IMR-90 (cell line): ENCODE measurements at regions not wholly inside any gene's neighbourhood (a gene's known extent, or its start where the extent isn't known, plus 50 kb on each side); places are given as distances from the start of the nearest gene placed in this dataset.

Experiments
- ATAC-seq: fragments of 200-7000 bp; cut with Tn5 transposase; 2 replicates; pipeline ENCODE4 v1.9.1; 2020; ENCODE audit warnings: low read depth, mild to moderate bottlenecking, moderate library complexity
- BruUV-seq: library from RNA; stranded (reverse); fragments of 400-500 nt; replicated peaks from 2 replicates; lab custom pipeline; 2021; lab: Mats Ljungman, UMichigan
- CTCF ChIA-PET: fragments of 300-600 bp; formaldehyde crosslinking; extraction: SDS; loops from one replicate; lab custom pipeline; 2021; ENCODE audit warnings: antibody characterized with exemption; lab: Yijun Ruan, JAX
- POLR2A ChIA-PET: fragments of 300-600 bp; sonication (Branson Sonifier 250); formaldehyde crosslinking; loops from one replicate; lab custom pipeline; 2022; ENCODE audit warnings: antibody characterized with exemption; ENCODE audit not compliant: unreplicated experiment; lab: Charles Lee
- DNase-seq: peaks from one replicate; pipeline ENCODE4 v3.0.0; 2013
- H2AFZ ChIP-seq: replicated peaks from 2 replicates; pipeline ENCODE3; 2013; ENCODE audit warnings: low read length, mild to moderate bottlenecking; ENCODE audit not compliant: poor library complexity
- H2AK5ac ChIP-seq: 2 replicates; pipeline ENCODE4 v1.6.1; 2013; ENCODE audit warnings: low read depth, low read length, inconsistent platforms
- H2AK9ac ChIP-seq: replicated peaks from 2 replicates; pipeline ENCODE3; 2013; ENCODE audit warnings: mild to moderate bottlenecking, low read depth, low read length, moderate library complexity; ENCODE audit not compliant: poor library complexity
- H2BK120ac ChIP-seq: 2 replicates; pipeline ENCODE4 v1.6.1; 2013; ENCODE audit warnings: low read depth, low read length, inconsistent platforms
- H2BK15ac ChIP-seq: 3 replicates; pipeline ENCODE4 v1.6.1; 2013; ENCODE audit warnings: low read depth, low read length, inconsistent platforms
- H2BK20ac ChIP-seq: 2 replicates; pipeline ENCODE4 v1.6.1; 2013; ENCODE audit warnings: low read depth, mild to moderate bottlenecking, inconsistent platforms, low read length, moderate library complexity
- H2BK5ac ChIP-seq: 2 replicates; pipeline ENCODE4 v1.6.1; 2013; ENCODE audit warnings: mild to moderate bottlenecking, low read depth, low read length, inconsistent platforms; ENCODE audit not compliant: poor library complexity, severe bottlenecking
- H3K14ac ChIP-seq: replicated peaks from 2 replicates; pipeline ENCODE4 v1.6.1; 2013; ENCODE audit warnings: low read depth, low read length, inconsistent platforms
- H3K18ac ChIP-seq: 2 replicates; pipeline ENCODE4 v1.6.1; 2013; ENCODE audit warnings: low read depth, low read length, control low read depth
- H3K23ac ChIP-seq: 2 replicates; pipeline ENCODE4 v1.6.1; 2013; ENCODE audit warnings: low read depth, low read length, inconsistent platforms
- H3K27ac ChIP-seq: 2 replicates; pipeline ENCODE4 v1.5.1; 2013; ENCODE audit warnings: mild to moderate bottlenecking, control low read depth, low read length; ENCODE audit not compliant: insufficient read depth
- H3K27me3 ChIP-seq: 2 replicates; pipeline ENCODE4 v1.6.1; 2013; ENCODE audit warnings: low read length; ENCODE audit not compliant: control insufficient read depth, insufficient read depth
- H3K36me3 ChIP-seq: 2 replicates; pipeline ENCODE4 v1.6.1; 2013; ENCODE audit warnings: low read length, mixed read lengths; ENCODE audit not compliant: control insufficient read depth, insufficient read depth
- H3K4ac ChIP-seq: 2 replicates; pipeline ENCODE4 v1.6.1; 2013; ENCODE audit warnings: low read depth, low read length, inconsistent platforms
- H3K4me1 ChIP-seq: 2 replicates; pipeline ENCODE4 v1.6.1; 2013; ENCODE audit warnings: low read length, mixed read lengths; ENCODE audit not compliant: control insufficient read depth, insufficient read depth
- H3K4me2 ChIP-seq: 2 replicates; pipeline ENCODE4 v1.6.1; 2013; ENCODE audit warnings: low read depth, mild to moderate bottlenecking, control low read depth, low read length, moderate library complexity
- H3K4me3 ChIP-seq: 2 replicates; pipeline ENCODE4 v1.5.1; 2013; ENCODE audit warnings: low read depth, mild to moderate bottlenecking, control low read depth, low read length, moderate library complexity; ENCODE audit not compliant: insufficient read depth
- H3K56ac ChIP-seq: 2 replicates; pipeline ENCODE4 v1.6.1; 2013; ENCODE audit warnings: low read length, inconsistent platforms; ENCODE audit not compliant: insufficient read depth; ENCODE audit errors: extremely low read depth
- H3K79me1 ChIP-seq, 2 experiments: 2 replicates each; pipeline ENCODE4 v1.6.1; 2013; ENCODE audit warnings: low read length in 2 of 2, inconsistent platforms in 1 of 2, low read depth in 1 of 2
- H3K9ac ChIP-seq: 2 replicates; pipeline ENCODE4 v1.6.1; 2013; ENCODE audit warnings: low read depth, low read length, control low read depth
- H3K9me1 ChIP-seq: 2 replicates; pipeline ENCODE4 v1.6.1; 2013; ENCODE audit warnings: low read length, inconsistent platforms; ENCODE audit not compliant: insufficient read depth
- H3K9me3 ChIP-seq: 2 replicates; pipeline ENCODE4 v1.6.1; 2013; ENCODE audit warnings: low read length; ENCODE audit not compliant: control insufficient read depth, insufficient read depth
- H4K20me1 ChIP-seq: 2 replicates; pipeline ENCODE4 v1.6.1; 2013; ENCODE audit warnings: low read length, inconsistent platforms; ENCODE audit not compliant: insufficient read depth
- H4K5ac ChIP-seq: 2 replicates; pipeline ENCODE4 v1.6.1; 2013; ENCODE audit warnings: mild to moderate bottlenecking, low read depth, low read length, control low read depth
- H4K8ac ChIP-seq, 2 experiments: 2 replicates each; pipeline ENCODE4 v1.6.1; 2013; ENCODE audit warnings: low read depth in 2 of 2, low read length in 2 of 2, control low read depth in 1 of 2, inconsistent platforms in 1 of 2
- H4K91ac ChIP-seq: 2 replicates; pipeline ENCODE4 v1.6.1; 2013; ENCODE audit warnings: low read depth, low read length, inconsistent platforms; ENCODE audit not compliant: insufficient read depth
- CEBPB ChIP-seq: IDR thresholded peaks from 2 replicates; pipeline ENCODE4 v1.6.1; 2012; ENCODE audit warnings: low read depth, low read length, improper control_type of control experiment
- CHD1 ChIP-seq: IDR thresholded peaks from 2 replicates; pipeline ENCODE4 v1.6.1; 2012; ENCODE audit warnings: low read depth, low read length, improper control_type of control experiment
- ELK1 ChIP-seq: fragments of 150-350 bp; IDR thresholded peaks from 2 replicates; pipeline ENCODE4 v1.6.1; 2016; ENCODE audit warnings: low read depth, mild to moderate bottlenecking, low read length, moderate library complexity, borderline replicate concordance
- MAFK ChIP-seq: IDR thresholded peaks from 2 replicates; pipeline ENCODE4 v1.6.1; 2012; ENCODE audit warnings: low read depth, low read length, improper control_type of control experiment
- MXI1 ChIP-seq: IDR thresholded peaks from 2 replicates; pipeline ENCODE4 v1.6.1; 2012; ENCODE audit warnings: low read depth, mild to moderate bottlenecking, low read length, moderate library complexity, borderline replicate concordance
- POLR2A ChIP-seq: IDR thresholded peaks from 2 replicates; pipeline ENCODE4 v1.6.1; 2012; ENCODE audit warnings: mild to moderate bottlenecking, low read depth, low read length
- USF2 ChIP-seq: fragments of 150-350 bp; IDR thresholded peaks from 2 replicates; pipeline ENCODE4 v1.6.1; 2017; ENCODE audit warnings: mild to moderate bottlenecking, antibody characterized with exemption, low read length, low read depth
- WGBS, 2 experiments: methylation state at CpG; one replicate each; pipeline versions ENCODE4 v1.1.5 to v1.1.7; 2013; ENCODE audit warnings: missing lambda C conversion rate in 2 of 2; ENCODE audit not compliant: insufficient read length in 1 of 2; ENCODE audit errors: extremely low coverage in 2 of 2; 5-methylcytosine and 5-hydroxymethylcytosine counted together
- dilution Hi-C: fragments of 300-500 bp; cut with HindIII; formaldehyde crosslinking; loops from one replicate; pipeline ENCODE4 v1.14.3; 2018; ENCODE audit warnings: low sequenced_read_pairs; ENCODE audit not compliant: unreplicated experiment
- in situ Hi-C: fragments of 300-500 bp; cut with MboI; formaldehyde crosslinking; loops from 3 replicates; pipeline ENCODE4 v1.14.3; 2019; ENCODE audit warnings: low sequenced_read_pairs, inconsistent platforms, mixed read lengths
- intact Hi-C: fragments of 100-400 bp; cut with micrococcal nuclease; formaldehyde crosslinking; loops from 2 replicates; pipeline ENCODE4 v1.10.0; 2022
- TF ChIP-seq, protein P1 (sequence below): conservative IDR thresholded peaks from 2 replicates; pipeline ENCODE4 v1.5.1; 2012; ENCODE audit warnings: mild to moderate bottlenecking, low read depth, low read length, improper control_type of control experiment

GRCh38 chr17:13995856-13996271, 73.4 kb upstream of the COX10 start:
- Histone ChIP-seq H4K5ac (no peak overlapping the region), H3K4me1 (no peaks in the 10 kb centered on the region), H3K9me1 (no peaks in the 10 kb centered on the region), H3K9me3 (no peaks in the 10 kb centered on the region), H3K4me3 (no peak overlapping the region), H2BK5ac (no peak overlapping the region), H4K91ac (no peak overlapping the region), H3K4me2 (no peak overlapping the region; the same call in 1 of the 2 replicates), H3K79me1 (no peaks in the 10 kb centered on the region), H3K23ac (no peak overlapping the region), H2BK120ac (no peak overlapping the region), H2AK5ac (no peak overlapping the region), H2BK20ac (no peak overlapping the region), H3K27ac (no peak overlapping the region), H3K18ac (no peak overlapping the region), H3K4ac (no peak overlapping the region), H2AFZ (no peak overlapping the region), H4K20me1 (no peaks in the 10 kb centered on the region), H4K8ac (no peak overlapping the region), H3K56ac (no peak overlapping the region), H3K14ac (no peak overlapping the region), H3K9ac (no peak overlapping the region), H3K27me3 (no peaks in the 10 kb centered on the region), H2BK15ac (no peak overlapping the region), H2AK9ac (no peak overlapping the region), H3K36me3 (no peaks in the 10 kb centered on the region)
- DNase-seq (no peak), ATAC-seq (peak; percentile 51)
- in situ Hi-C loops, result no loop called here
- dilution Hi-C loops, result no loop called here
- no CpG with 5 or more reads among the region's 4 CpGs for WGBS, 2 experiments
- CTCF ChIA-PET, result no interaction called here
- BruUV-seq, result no TSS peak
- POLR2A ChIA-PET, result no interaction called here
- intact Hi-C loops, result no loop called here
- no peak for TF ChIP-seq CHD1
- TF ChIP-seq ELK1, result no peak
- no peak for TF ChIP-seq POLR2A
- no peak for TF ChIP-seq USF2
- TF ChIP-seq MXI1, result no peak
- TF ChIP-seq, protein P1, sequence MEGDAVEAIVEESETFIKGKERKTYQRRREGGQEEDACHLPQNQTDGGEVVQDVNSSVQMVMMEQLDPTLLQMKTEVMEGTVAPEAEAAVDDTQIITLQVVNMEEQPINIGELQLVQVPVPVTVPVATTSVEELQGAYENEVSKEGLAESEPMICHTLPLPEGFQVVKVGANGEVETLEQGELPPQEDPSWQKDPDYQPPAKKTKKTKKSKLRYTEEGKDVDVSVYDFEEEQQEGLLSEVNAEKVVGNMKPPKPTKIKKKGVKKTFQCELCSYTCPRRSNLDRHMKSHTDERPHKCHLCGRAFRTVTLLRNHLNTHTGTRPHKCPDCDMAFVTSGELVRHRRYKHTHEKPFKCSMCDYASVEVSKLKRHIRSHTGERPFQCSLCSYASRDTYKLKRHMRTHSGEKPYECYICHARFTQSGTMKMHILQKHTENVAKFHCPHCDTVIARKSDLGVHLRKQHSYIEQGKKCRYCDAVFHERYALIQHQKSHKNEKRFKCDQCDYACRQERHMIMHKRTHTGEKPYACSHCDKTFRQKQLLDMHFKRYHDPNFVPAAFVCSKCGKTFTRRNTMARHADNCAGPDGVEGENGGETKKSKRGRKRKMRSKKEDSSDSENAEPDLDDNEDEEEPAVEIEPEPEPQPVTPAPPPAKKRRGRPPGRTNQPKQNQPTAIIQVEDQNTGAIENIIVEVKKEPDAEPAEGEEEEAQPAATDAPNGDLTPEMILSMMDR, result no peak
- no peak for TF ChIP-seq CEBPB
- no peak for TF ChIP-seq MAFK
